NCI-H524 treated with DMSO at 0.1 percent for 48 hours (cell line): ENCODE measurements at regions not wholly inside any gene's neighbourhood (a gene's known extent, or its start where the extent isn't known, plus 50 kb on each side); places are given as distances from the start of the nearest gene placed in this dataset.

Source experiments
- DNase-seq: peaks from one replicate; lab custom pipeline; 2025; lab: John Stamatoyannopoulos, UW

DNA sequence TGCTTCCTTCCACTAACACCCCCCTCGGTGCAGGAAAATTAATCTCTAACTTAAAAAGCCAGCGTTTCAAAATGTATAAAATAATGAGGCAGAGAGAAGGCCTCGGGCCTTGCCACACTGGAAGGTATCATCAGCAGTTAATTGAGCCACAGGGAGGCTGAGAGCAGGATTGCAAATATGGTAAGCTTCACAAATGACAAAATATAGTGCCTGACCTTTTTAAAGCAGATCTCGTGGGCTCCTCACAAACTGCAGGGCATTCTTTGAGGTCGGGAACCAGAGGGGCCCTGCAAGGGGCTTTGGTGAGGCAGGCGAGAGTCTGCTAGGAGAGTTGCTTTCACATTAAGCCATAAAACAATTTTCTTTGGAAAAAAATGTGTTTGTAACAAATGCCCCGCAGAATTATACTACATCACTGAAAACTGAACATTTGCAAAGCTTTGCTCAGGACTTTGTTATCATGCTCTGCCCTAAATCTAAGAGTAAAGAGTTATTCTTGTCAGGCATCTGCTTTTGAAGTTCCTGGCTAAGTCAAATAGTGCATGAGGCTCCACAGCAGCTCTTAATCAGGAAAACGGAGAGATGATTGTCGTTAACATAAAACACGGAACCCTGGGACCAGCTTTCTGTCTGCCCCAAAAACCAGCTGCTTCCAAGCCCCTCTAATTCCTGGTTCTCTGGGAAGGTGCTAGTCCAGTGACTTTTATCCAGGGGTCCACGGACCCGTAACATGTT lies 61.4 kb upstream of the SYT13 start:
- DNase-seq, result no peak

DNA sequence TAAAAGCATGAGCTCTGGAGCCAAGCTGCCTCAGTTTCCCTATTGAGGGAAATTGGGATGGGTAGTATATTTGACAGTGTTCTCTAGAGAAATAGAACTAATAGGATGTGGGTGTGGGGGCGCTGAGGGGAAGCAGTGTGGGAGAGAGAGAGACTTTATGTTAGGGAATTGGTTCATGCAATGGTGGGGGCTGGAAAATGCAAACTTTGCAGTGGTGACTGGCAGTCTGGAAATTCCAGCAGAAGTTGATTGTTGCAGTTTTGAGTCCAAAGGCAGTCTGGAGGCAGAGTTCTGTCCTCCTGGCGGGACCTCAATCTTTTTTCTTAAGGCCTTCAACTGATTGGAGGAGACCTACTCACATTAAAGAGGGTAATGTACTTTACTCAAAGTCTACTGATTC lies 59.4 kb upstream of the SYT13 start:
- no peak for DNase-seq

DNA sequence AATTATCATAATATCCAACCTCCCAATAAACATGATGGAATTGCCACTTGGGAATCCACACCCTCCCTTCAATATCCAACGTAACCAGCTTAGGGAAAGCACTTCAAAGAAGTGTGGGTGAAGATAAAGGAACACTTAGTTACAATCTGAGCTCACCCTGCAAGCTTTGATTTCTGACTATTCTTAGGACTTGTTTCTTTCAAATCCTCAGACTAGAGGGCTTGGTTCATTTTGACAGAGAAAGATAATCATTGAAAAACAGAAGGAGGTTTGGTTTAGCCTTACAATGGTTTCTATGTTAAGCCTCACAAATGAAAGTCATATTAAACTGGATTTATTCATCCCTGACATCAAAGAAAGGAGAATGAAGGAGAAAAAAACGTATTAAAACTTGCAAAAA lies 57.9 kb upstream of the SYT13 start:
- no peak for DNase-seq

- DNase-seq, result peak; percentile 40
Observed at GRCh38 chr11:45343444-45343843, 57.3 kb upstream of the SYT13 start.

DNA sequence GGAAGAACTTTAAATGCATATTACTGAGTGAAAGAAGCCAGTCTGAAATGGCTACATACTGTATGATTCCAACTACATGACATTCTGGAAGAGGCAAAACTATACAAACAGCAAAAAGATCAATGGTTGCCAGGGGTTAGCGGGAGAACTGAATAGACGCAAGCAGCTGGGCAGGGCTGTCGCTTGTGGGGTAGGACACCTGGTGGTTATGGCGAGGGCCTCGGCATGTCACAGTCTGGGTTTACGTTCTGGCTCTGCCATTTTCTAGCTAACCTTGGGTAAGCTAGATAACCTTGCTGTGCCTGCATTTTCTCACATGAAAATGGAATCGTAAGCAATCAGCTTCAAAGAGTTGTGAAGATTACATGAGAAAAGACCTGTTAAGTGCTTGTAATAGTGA lies 55.2 kb upstream of the SYT13 start:
- no peak for DNase-seq

- peak; percentile 69 for DNase-seq
Observed at GRCh38 chr11:45339729-45340519, 53.8 kb upstream of the SYT13 start.

- DNase-seq, result no peak
Observed at GRCh38 chr11:45337583-45338360, 51.6 kb upstream of the SYT13 start.

DNA sequence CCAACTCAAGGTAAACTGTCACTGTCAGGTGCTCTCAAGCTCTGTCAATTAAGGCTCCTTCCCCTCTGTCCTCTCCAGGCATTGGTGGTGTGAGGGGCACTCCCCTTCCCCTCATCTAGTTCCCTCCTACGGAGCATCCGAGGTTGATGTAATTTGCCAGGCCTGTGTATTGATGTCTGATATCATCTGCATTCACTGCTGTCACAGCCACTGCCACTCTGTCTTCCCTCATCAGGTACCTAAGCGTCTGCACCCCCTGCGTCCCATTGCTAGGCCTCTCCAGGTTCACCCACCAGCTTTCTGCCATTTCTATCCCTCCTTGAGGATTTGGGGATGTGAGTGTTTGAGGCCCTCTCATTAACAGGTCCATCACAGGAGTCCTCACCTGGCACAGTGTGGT lies 50.0 kb upstream of the SYT13 start:
- no peak for DNase-seq
